ENCODE measurements at regions not wholly inside any gene's neighbourhood (a gene's known extent, or its start where the extent isn't known, plus 50 kb on each side); places are given as distances from the start of the nearest gene placed in this dataset.

DNA sequence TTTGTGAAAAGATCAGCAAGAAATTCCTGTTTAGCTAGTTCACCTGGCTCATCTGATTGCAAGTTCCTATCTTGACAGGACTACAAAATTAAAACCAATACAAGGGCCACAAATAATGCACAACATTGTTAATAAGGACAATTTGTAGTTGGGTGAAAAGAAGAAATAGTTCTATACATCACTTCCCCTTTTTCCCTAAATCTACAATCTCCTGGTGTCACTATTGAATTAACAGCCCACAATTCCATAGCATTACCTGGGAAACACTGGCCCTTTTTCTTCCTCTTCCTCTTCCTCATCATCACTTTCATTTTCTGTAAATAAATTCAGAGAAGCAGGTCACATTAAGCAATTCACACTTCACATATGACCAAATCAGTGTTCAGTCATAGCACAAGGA is 366.9 kb downstream of the FAM72C start:
- TF ChIP-seq SP1 (IDR thresholded peaks at IDR 0.05; ENCODE audit: low read depth, low read length) (no peak), POLR2A (IDR thresholded peaks at IDR 0.05; ENCODE audit: control extremely low read depth in 1 of 2, low read depth in 2 of 2, low read length in 2 of 2) (no peak), CTCF (IDR thresholded peaks at IDR 0.05; ENCODE audit: control extremely low read depth in 1 of 3, insufficient read depth in 1 of 3, low read depth in 1 of 3, low read length in 3 of 3) (no peak)
